GM12872 (cell line): ENCODE measurements at regions not wholly inside any gene's neighbourhood (a gene's known extent, or its start where the extent isn't known, plus 50 kb on each side); places are given as distances from the start of the nearest gene placed in this dataset.

Experiments
- CTCF ChIP-seq: IDR thresholded peaks from 3 replicates; pipeline ENCODE4 v1.5.1; 2011; ENCODE audit warnings: low read depth, mild to moderate bottlenecking, low read length, moderate library complexity; ENCODE audit not compliant: insufficient read depth

- TF ChIP-seq CTCF, result no peak
Measured at GRCh38 chr5:39774605-39775004, 349.8 kb upstream of the DAB2 start.

GRCh38 chr5:39772307-39772706 is 347.5 kb upstream of the DAB2 start:
- no peak for TF ChIP-seq CTCF

- TF ChIP-seq CTCF, result no peak
Measured at GRCh38 chr5:39767916-39768315, 343.1 kb upstream of the DAB2 start.

GRCh38 chr5:39765366-39765765 is 340.6 kb upstream of the DAB2 start:
- no peak for TF ChIP-seq CTCF

- no peak for TF ChIP-seq CTCF
Measured at GRCh38 chr5:39762761-39763160, 338.0 kb upstream of the DAB2 start.

- TF ChIP-seq CTCF, result no peak
Measured at GRCh38 chr5:39761199-39761950, 336.6 kb upstream of the DAB2 start.

- TF ChIP-seq CTCF, result no peak
Measured at GRCh38 chr5:39760385-39761198, 335.8 kb upstream of the DAB2 start.
